Thoracic aorta (tissue), 2 donors: ENCODE measurements at regions not wholly inside any gene's neighbourhood (a gene's known extent, or its start where the extent isn't known, plus 50 kb on each side); places are given as distances from the start of the nearest gene placed in this dataset.

Experiments
- ATAC-seq: fragments of 150-250 bp; one replicate; pipeline ENCODE4 v1.8.0; 2017; ENCODE audit warnings: low read depth; ENCODE audit not compliant: insufficient number of reproducible peaks, low FRiP score
- DNase-seq: peaks from one replicate; pipeline ENCODE4 v3.0.0-alpha.2; 2020; ENCODE audit warnings: low spot score
- H3K27ac ChIP-seq, 2 donors: fragments of 200-600 bp; sonication (generic); 1 replicate in 1 of 2; 2 replicates in 1 of 2; pipeline ENCODE4 v1.5.1; 2016; ENCODE audit warnings: mild to moderate bottlenecking in 2 of 2, moderate library complexity in 2 of 2
- H3K27me3 ChIP-seq: fragments of 200-600 bp; sonication (generic); replicated peaks from 2 replicates; pipeline ENCODE4 v1.6.0; 2016; ENCODE audit warnings: mild to moderate bottlenecking; ENCODE audit not compliant: insufficient read depth
- H3K36me3 ChIP-seq: fragments of 200-600 bp; sonication (generic); one replicate; pipeline ENCODE4 v1.5.1; 2016
- H3K4me1 ChIP-seq, 2 donors: fragments of 200-600 bp; sonication (generic); 1 replicate in 1 of 2; 2 replicates in 1 of 2; pipeline versions ENCODE4 v1.5.1 to v1.6.0; 2016; ENCODE audit warnings: low read depth in 2 of 2, mild to moderate bottlenecking in 1 of 2; ENCODE audit not compliant: control insufficient read depth in 1 of 2
- H3K4me3 ChIP-seq: fragments of 200-600 bp; sonication (generic); 2 replicates; pipeline ENCODE4 v1.5.1; 2016; ENCODE audit warnings: mild to moderate bottlenecking
- H3K9me3 ChIP-seq: fragments of 200-600 bp; sonication (generic); 2 replicates; pipeline ENCODE4 v1.5.1; 2016
- TF ChIP-seq, protein P1 (sequence below): fragments of 200-600 bp; sonication (generic); IDR thresholded peaks from one replicate; pipeline ENCODE4 v1.5.1; 2019; ENCODE audit warnings: antibody characterized with exemption

DNA sequence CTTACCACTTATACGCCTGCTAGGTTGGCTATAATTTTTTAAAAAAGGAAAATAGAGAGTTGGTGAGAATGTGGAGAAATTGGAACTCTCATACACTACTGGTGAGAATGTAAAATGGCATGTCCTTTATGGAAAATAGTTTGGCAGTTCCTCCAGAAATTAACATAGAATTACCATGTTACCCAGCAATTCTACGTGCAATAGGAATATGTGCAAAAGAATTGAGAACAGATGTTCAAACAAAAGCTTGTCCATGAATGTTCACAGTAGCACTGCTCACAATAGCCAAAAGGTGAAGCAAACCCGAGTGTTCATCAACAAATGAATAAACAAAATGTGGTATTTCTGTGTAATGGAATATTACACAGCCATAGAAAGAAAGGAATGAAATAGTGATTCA is 592.2 kb downstream of the DHX35 start:
- no peak overlapping the region for H3K27ac ChIP-seq
- H3K4me1 ChIP-seq, result no peaks in the 10 kb centered on the region
- DNase-seq, result no peak
- no peaks in the 10 kb centered on the region for H3K9me3 ChIP-seq
- H3K27me3 ChIP-seq, result no peaks in the 10 kb centered on the region
- no peak for ATAC-seq
- TF ChIP-seq, protein P1, sequence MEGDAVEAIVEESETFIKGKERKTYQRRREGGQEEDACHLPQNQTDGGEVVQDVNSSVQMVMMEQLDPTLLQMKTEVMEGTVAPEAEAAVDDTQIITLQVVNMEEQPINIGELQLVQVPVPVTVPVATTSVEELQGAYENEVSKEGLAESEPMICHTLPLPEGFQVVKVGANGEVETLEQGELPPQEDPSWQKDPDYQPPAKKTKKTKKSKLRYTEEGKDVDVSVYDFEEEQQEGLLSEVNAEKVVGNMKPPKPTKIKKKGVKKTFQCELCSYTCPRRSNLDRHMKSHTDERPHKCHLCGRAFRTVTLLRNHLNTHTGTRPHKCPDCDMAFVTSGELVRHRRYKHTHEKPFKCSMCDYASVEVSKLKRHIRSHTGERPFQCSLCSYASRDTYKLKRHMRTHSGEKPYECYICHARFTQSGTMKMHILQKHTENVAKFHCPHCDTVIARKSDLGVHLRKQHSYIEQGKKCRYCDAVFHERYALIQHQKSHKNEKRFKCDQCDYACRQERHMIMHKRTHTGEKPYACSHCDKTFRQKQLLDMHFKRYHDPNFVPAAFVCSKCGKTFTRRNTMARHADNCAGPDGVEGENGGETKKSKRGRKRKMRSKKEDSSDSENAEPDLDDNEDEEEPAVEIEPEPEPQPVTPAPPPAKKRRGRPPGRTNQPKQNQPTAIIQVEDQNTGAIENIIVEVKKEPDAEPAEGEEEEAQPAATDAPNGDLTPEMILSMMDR, result no peak
- H3K4me3 ChIP-seq, result no peak overlapping the region
- H3K36me3 ChIP-seq, result no peaks in the 10 kb centered on the region

DNA sequence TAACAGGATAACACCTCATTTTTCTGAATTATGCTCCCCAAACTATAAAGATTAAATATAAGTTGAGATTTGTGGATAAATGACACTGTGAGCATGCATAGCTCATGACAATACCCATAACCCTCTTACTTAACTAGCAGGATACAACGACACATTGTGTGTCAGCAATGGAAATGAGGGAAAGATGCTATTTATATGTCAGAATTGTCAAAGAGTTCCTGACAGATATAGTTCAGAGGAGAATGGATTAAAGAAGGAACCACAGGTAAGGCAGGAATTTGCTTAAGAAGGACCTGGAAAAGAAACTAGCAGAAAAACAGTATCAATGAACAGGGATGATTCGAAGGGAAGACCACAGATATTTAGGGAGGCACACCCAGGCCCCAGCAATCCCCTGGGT is 591.0 kb downstream of the DHX35 start:
- no peaks in the 10 kb centered on the region for H3K4me1 ChIP-seq
- H3K4me3 ChIP-seq, result no peak overlapping the region
- H3K27me3 ChIP-seq, result no peaks in the 10 kb centered on the region
- no peaks in the 10 kb centered on the region for H3K9me3 ChIP-seq
- DNase-seq (no peak), ATAC-seq (no peak)
- H3K27ac ChIP-seq, result no peak overlapping the region
- TF ChIP-seq, protein P1, result no peak
- no peaks in the 10 kb centered on the region for H3K36me3 ChIP-seq

DNA sequence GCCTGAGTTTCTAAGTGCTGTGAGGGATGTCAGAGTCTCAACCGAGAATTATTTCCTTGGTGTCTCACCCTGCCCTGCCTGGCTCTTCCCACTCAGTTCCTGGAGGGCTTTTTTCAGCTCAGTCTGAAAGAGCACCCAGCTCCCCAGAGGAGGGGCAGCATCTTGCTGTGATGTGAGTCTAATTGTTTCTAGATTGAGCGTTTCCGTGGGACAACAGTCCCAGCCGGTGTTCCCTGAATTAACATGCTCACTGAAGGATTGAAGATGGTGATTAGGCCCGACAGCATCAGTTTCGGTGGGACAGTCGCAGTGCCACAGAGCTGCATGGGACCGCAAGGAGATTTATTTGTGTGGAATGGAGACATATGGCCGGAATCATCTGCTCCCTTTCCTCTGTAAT is 587.6 kb downstream of the DHX35 start:
- Histone ChIP-seq H3K4me3 (no peak overlapping the region), H3K36me3 (no peaks in the 10 kb centered on the region), H3K9me3 (no peaks in the 10 kb centered on the region), H3K4me1 (no peaks in the 10 kb centered on the region), H3K27me3 (no peaks in the 10 kb centered on the region), H3K27ac (no peak overlapping the region)
- ATAC-seq (no peak), DNase-seq (no peak)
- TF ChIP-seq, protein P1, result no peak

DNA sequence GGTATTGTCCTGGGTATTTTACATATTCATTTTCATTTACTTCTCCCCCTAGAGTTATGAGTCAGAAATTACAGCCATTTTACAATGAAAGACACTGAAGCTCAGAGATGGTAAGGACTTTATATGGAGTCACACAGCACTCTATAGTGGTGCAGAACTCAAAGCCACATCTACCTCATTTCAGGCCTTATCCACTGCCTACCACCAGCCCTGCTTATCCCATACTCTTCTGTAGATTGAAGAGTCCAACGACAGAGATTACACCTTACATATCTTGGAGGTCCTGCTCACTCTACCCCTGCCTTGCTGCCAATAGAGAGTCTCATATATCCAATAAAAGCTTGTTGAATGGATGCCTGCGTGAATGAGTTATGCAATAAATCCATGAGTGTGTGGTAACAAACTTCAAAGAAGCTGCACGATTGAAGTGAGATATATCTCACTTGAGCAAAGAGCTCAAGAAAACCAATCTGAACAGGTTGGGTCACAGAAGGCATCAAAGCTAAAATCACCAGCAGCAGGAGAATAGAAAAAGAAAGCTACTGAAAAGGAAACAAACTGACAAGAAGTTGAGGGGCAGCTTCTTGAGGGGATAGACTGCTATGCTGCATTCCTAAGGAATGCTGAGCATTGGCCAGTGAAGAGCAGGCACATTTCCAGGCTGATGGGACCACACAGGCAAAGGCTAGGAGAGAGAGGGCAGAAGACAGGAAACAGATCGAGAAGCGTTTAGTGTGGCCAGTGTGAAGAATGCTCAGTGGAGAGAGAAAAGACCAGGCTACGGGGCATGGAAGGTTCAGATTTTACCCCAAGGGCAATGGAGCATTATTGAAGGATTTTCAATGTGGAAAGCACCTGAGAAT is 585.6 kb downstream of the DHX35 start:
- Histone ChIP-seq H3K27ac (no peak overlapping the region), H3K9me3 (no peaks in the 10 kb centered on the region), H3K36me3 (no peaks in the 10 kb centered on the region), H3K4me3 (no peak overlapping the region), H3K4me1 (no peaks in the 10 kb centered on the region), H3K27me3 (no peaks in the 10 kb centered on the region)
- DNase-seq (no peak), ATAC-seq (no peak)
- TF ChIP-seq, protein P1, result no peak

DNA sequence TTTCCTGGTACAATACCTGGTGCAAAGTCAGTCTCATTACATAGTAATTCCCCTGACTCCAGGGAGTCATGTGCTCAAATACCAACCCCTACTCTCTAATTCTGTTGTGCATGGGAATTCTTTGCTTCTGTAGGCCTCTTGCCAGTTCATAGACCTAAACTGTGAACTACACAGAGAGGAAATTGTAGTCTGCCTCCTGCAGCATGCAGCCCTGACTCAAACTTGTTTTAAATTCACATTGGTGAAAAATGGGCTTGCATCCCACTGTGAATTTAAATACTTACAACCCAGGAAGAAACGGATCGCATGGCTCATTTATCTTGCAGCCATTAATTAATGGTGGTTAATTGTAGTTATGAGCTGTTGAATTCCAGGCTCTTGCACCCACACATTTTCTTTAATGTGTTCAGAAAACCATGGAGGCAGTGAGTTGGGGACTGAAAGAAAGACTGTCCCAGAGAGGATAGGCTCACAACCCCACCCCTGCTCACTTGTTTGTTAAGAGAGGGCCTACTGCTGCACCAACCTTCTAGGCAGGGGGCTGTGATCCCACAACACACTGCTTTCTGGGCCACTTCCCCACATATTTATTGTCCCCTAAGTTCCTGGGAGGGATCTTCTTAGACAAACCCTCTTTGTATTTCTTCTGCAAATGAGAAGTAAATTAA is 579.1 kb downstream of the DHX35 start:
- ATAC-seq (no peak), DNase-seq (no peak)

More for the DNA sequence above, 579.1 kb downstream of the DHX35 start:
- Histone ChIP-seq H3K4me3 (no peak overlapping the region), H3K27me3 (no peaks in the 10 kb centered on the region), H3K4me1 (no peaks in the 10 kb centered on the region), H3K36me3 (no peaks in the 10 kb centered on the region), H3K9me3 (no peaks in the 10 kb centered on the region), H3K27ac (no peak overlapping the region)
- TF ChIP-seq, protein P1, result no peak
